ENCODE measurements at regions not wholly inside any gene's neighbourhood (a gene's known extent, or its start where the extent isn't known, plus 50 kb on each side); places are given as distances from the start of the nearest gene placed in this dataset.

- no peak overlapping the region for H3K4me2 ChIP-seq (ENCODE audit: low read depth, low read length, poor library complexity, severe bottlenecking)
- TF ChIP-seq CTCF (conservative IDR thresholded peaks at IDR 0.05; ENCODE audit: low read length) (no peak), EZH2phosphoT487 (IDR thresholded peaks at IDR 0.05; ENCODE audit: borderline replicate concordance) (no peak)
- no peaks in the 10 kb centered on the region for H3K4me1 ChIP-seq (ENCODE audit: insufficient read depth, low read length, poor library complexity, severe bottlenecking)
- no peak overlapping the region for H3K4me3 ChIP-seq (ENCODE audit: low read length, poor library complexity, severe bottlenecking)
- H2AFZ ChIP-seq (ENCODE audit: low read length) = no peak overlapping the region
- H3F3A ChIP-seq (ENCODE audit: low read depth) = no peaks in the 10 kb centered on the region
- no peaks in the 10 kb centered on the region for H3K36me3 ChIP-seq (ENCODE audit: insufficient read depth, low read length)
- H4K20me1 ChIP-seq (ENCODE audit: insufficient read depth, low read length, poor library complexity, severe bottlenecking) = no peaks in the 10 kb centered on the region
- no peak overlapping the region for H3K9ac ChIP-seq (ENCODE audit: low read depth, low read length, poor library complexity, severe bottlenecking)
- no peaks in the 10 kb centered on the region for H3K79me2 ChIP-seq (ENCODE audit: insufficient read depth, low read length)
- H3K9me2 ChIP-seq (replicated peaks; ENCODE audit: low read depth, low read length) = no peaks in the 10 kb centered on the region
- H3K27me3 ChIP-seq (ENCODE audit: insufficient read depth, low read length, poor library complexity, severe bottlenecking) = no peaks in the 10 kb centered on the region
- no peaks in the 10 kb centered on the region for H3K9me3 ChIP-seq (ENCODE audit: insufficient read depth, low read depth, low read length)
These were observed 232.2 kb downstream of the MYCN start for GRCh38 chr2:16172324-16173175.

GRCh38 chr2:16171425-16171920 is 231.1 kb downstream of the MYCN start:
- H3K9me2 ChIP-seq (replicated peaks; ENCODE audit: low read depth, low read length) = no peaks in the 10 kb centered on the region
- no peak overlapping the region for H2AFZ ChIP-seq (ENCODE audit: low read length)
- H4K20me1 ChIP-seq (ENCODE audit: insufficient read depth, low read length, poor library complexity, severe bottlenecking) = no peaks in the 10 kb centered on the region
- no peaks in the 10 kb centered on the region for H3K4me1 ChIP-seq (ENCODE audit: insufficient read depth, low read length, poor library complexity, severe bottlenecking)
- H3K27me3 ChIP-seq (ENCODE audit: insufficient read depth, low read length, poor library complexity, severe bottlenecking) = no peaks in the 10 kb centered on the region
- H3K36me3 ChIP-seq (ENCODE audit: insufficient read depth, low read length) = no peaks in the 10 kb centered on the region
- no peak overlapping the region for H3K4me3 ChIP-seq (ENCODE audit: low read length, poor library complexity, severe bottlenecking)
- no peak overlapping the region for H3K4me2 ChIP-seq (ENCODE audit: low read depth, low read length, poor library complexity, severe bottlenecking)
- H3K79me2 ChIP-seq (ENCODE audit: insufficient read depth, low read length) = no peaks in the 10 kb centered on the region
- no peaks in the 10 kb centered on the region for H3K9me3 ChIP-seq (ENCODE audit: insufficient read depth, low read depth, low read length)
- TF ChIP-seq CTCF (conservative IDR thresholded peaks at IDR 0.05; ENCODE audit: low read length) = no peak
- TF ChIP-seq EZH2phosphoT487 (IDR thresholded peaks at IDR 0.05; ENCODE audit: borderline replicate concordance) = no peak
- no peak overlapping the region for H3K9ac ChIP-seq (ENCODE audit: low read depth, low read length, poor library complexity, severe bottlenecking)
- H3F3A ChIP-seq (ENCODE audit: low read depth) = no peaks in the 10 kb centered on the region

- Histone ChIP-seq H3K4me1 (ENCODE audit: insufficient read depth, low read length, poor library complexity, severe bottlenecking) (no peaks in the 10 kb centered on the region), H3K9ac (ENCODE audit: low read depth, low read length, poor library complexity, severe bottlenecking) (no peak overlapping the region), H3F3A (ENCODE audit: low read depth) (no peaks in the 10 kb centered on the region), H3K9me2 (replicated peaks; ENCODE audit: low read depth, low read length) (no peaks in the 10 kb centered on the region), H2AFZ (ENCODE audit: low read length) (no peak overlapping the region), H4K20me1 (ENCODE audit: insufficient read depth, low read length, poor library complexity, severe bottlenecking) (no peaks in the 10 kb centered on the region), H3K36me3 (ENCODE audit: insufficient read depth, low read length) (no peaks in the 10 kb centered on the region), H3K4me3 (ENCODE audit: low read length, poor library complexity, severe bottlenecking) (no peak overlapping the region), H3K4me2 (ENCODE audit: low read depth, low read length, poor library complexity, severe bottlenecking) (no peak overlapping the region), H3K79me2 (ENCODE audit: insufficient read depth, low read length) (no peaks in the 10 kb centered on the region), H3K27me3 (ENCODE audit: insufficient read depth, low read length, poor library complexity, severe bottlenecking) (no peaks in the 10 kb centered on the region), H3K9me3 (ENCODE audit: insufficient read depth, low read depth, low read length) (no peaks in the 10 kb centered on the region)
- TF ChIP-seq CTCF (conservative IDR thresholded peaks at IDR 0.05; ENCODE audit: low read length) (no peak), EZH2phosphoT487 (IDR thresholded peaks at IDR 0.05; ENCODE audit: borderline replicate concordance) (no peak)
These were observed 230.5 kb downstream of the MYCN start for GRCh38 chr2:16170675-16171424.
